ENCODE measurements at regions not wholly inside any gene's neighbourhood (a gene's known extent, or its start where the extent isn't known, plus 50 kb on each side); places are given as distances from the start of the nearest gene placed in this dataset.

- no peaks in the 10 kb centered on the region for H4K20me1 ChIP-seq (ENCODE audit: insufficient read depth, low read length)
- no peak for TF ChIP-seq CTCF (IDR thresholded peaks at IDR 0.05; ENCODE audit: extremely low read depth, low read depth, low read length)
- no peak for DNase-seq (ENCODE audit: insufficient read length, low spot score, missing footprints)
Observed at GRCh38 chr21:41678016-41678923, 88.6 kb downstream of the RIPK4 start.

GRCh38 chr21:41677671-41678015 is 89.2 kb downstream of the RIPK4 start:
- Histone ChIP-seq H3K9me3 (ENCODE audit: low read depth, low read length) (no peaks in the 10 kb centered on the region), H3K79me2 (ENCODE audit: insufficient read depth, low read length) (no peaks in the 10 kb centered on the region), H3K4me1 (ENCODE audit: insufficient read depth, low read length) (peaks cover 12% of the 10 kb centered on the region), H4K20me1 (ENCODE audit: insufficient read depth, low read length) (no peaks in the 10 kb centered on the region), H3K4me3 (ENCODE audit: insufficient read depth, low read length) (no peak overlapping the region), H3K27me3 (ENCODE audit: insufficient read depth, low read length) (no peaks in the 10 kb centered on the region), H3K27ac (ENCODE audit: low read depth, low read length) (no peak overlapping the region), H3K4me2 (ENCODE audit: insufficient read depth, low read length) (no peak overlapping the region), H3K36me3 (ENCODE audit: insufficient read depth, low read length) (no peaks in the 10 kb centered on the region), H2AFZ (ENCODE audit: low read length) (peak overlapping the region; percentile 86)
- no peak for TF ChIP-seq CTCF (IDR thresholded peaks at IDR 0.05; ENCODE audit: extremely low read depth, low read depth, low read length)
- no peak for DNase-seq (ENCODE audit: insufficient read length, low spot score, missing footprints)

More at GRCh38 chr21:41678016-41678923, 88.6 kb downstream of the RIPK4 start:
- peaks cover 12% of the 10 kb centered on the region for H3K4me1 ChIP-seq (ENCODE audit: insufficient read depth, low read length)
- peak overlapping the region; percentile 31 for H3K27ac ChIP-seq (ENCODE audit: low read depth, low read length)
- peak overlapping the region; percentile 86 for H2AFZ ChIP-seq (ENCODE audit: low read length)
- H3K4me2 ChIP-seq (ENCODE audit: insufficient read depth, low read length) = peak overlapping the region; percentile 63
- H3K79me2 ChIP-seq (ENCODE audit: insufficient read depth, low read length) = no peaks in the 10 kb centered on the region
- no peaks in the 10 kb centered on the region for H3K36me3 ChIP-seq (ENCODE audit: insufficient read depth, low read length)
- no peak overlapping the region for H3K4me3 ChIP-seq (ENCODE audit: insufficient read depth, low read length)
- H3K27me3 ChIP-seq (ENCODE audit: insufficient read depth, low read length) = no peaks in the 10 kb centered on the region
- H3K9me3 ChIP-seq (ENCODE audit: low read depth, low read length) = no peaks in the 10 kb centered on the region

- H3K4me3 ChIP-seq (ENCODE audit: insufficient read depth, low read length) = no peak overlapping the region
- H3K79me2 ChIP-seq (ENCODE audit: insufficient read depth, low read length) = no peaks in the 10 kb centered on the region
- no peak for DNase-seq (ENCODE audit: insufficient read length, low spot score, missing footprints)
- H2AFZ ChIP-seq (ENCODE audit: low read length) = no peak overlapping the region
- no peak for TF ChIP-seq CTCF (IDR thresholded peaks at IDR 0.05; ENCODE audit: extremely low read depth, low read depth, low read length)
- no peaks in the 10 kb centered on the region for H3K27me3 ChIP-seq (ENCODE audit: insufficient read depth, low read length)
- H3K27ac ChIP-seq (ENCODE audit: low read depth, low read length) = no peak overlapping the region
- no peaks in the 10 kb centered on the region for H3K9me3 ChIP-seq (ENCODE audit: low read depth, low read length)
- H3K36me3 ChIP-seq (ENCODE audit: insufficient read depth, low read length) = no peaks in the 10 kb centered on the region
- H4K20me1 ChIP-seq (ENCODE audit: insufficient read depth, low read length) = no peaks in the 10 kb centered on the region
- no peak overlapping the region for H3K4me2 ChIP-seq (ENCODE audit: insufficient read depth, low read length)
- H3K4me1 ChIP-seq (ENCODE audit: insufficient read depth, low read length) = peaks cover 12% of the 10 kb centered on the region
Observed at GRCh38 chr21:41676198-41676597, 90.7 kb downstream of the RIPK4 start.

GRCh38 chr21:41675574-41675973 is 91.3 kb downstream of the RIPK4 start:
- Histone ChIP-seq H3K79me2 (ENCODE audit: insufficient read depth, low read length) (no peaks in the 10 kb centered on the region), H3K9me3 (ENCODE audit: low read depth, low read length) (no peaks in the 10 kb centered on the region), H3K36me3 (ENCODE audit: insufficient read depth, low read length) (no peaks in the 10 kb centered on the region), H4K20me1 (ENCODE audit: insufficient read depth, low read length) (no peaks in the 10 kb centered on the region), H3K4me1 (ENCODE audit: insufficient read depth, low read length) (peaks cover 12% of the 10 kb centered on the region), H3K27ac (ENCODE audit: low read depth, low read length) (no peak overlapping the region), H3K4me2 (ENCODE audit: insufficient read depth, low read length) (no peak overlapping the region), H2AFZ (ENCODE audit: low read length) (no peak overlapping the region), H3K27me3 (ENCODE audit: insufficient read depth, low read length) (no peaks in the 10 kb centered on the region), H3K4me3 (ENCODE audit: insufficient read depth, low read length) (no peak overlapping the region)
- DNase-seq (ENCODE audit: insufficient read length, low spot score, missing footprints) = no peak
- TF ChIP-seq CTCF (IDR thresholded peaks at IDR 0.05; ENCODE audit: extremely low read depth, low read depth, low read length) = no peak
